ENCODE measurements at regions not wholly inside any gene's neighbourhood (a gene's known extent, or its start where the extent isn't known, plus 50 kb on each side); places are given as distances from the start of the nearest gene placed in this dataset.

- TF ChIP-seq POLR2A (IDR thresholded peaks at IDR 0.05): no peak
- TF ChIP-seq, protein P1, sequence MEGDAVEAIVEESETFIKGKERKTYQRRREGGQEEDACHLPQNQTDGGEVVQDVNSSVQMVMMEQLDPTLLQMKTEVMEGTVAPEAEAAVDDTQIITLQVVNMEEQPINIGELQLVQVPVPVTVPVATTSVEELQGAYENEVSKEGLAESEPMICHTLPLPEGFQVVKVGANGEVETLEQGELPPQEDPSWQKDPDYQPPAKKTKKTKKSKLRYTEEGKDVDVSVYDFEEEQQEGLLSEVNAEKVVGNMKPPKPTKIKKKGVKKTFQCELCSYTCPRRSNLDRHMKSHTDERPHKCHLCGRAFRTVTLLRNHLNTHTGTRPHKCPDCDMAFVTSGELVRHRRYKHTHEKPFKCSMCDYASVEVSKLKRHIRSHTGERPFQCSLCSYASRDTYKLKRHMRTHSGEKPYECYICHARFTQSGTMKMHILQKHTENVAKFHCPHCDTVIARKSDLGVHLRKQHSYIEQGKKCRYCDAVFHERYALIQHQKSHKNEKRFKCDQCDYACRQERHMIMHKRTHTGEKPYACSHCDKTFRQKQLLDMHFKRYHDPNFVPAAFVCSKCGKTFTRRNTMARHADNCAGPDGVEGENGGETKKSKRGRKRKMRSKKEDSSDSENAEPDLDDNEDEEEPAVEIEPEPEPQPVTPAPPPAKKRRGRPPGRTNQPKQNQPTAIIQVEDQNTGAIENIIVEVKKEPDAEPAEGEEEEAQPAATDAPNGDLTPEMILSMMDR (IDR thresholded peaks at IDR 0.05): no peak
These were observed 255.4 kb downstream of the OGFRL1 start for GRCh38 chr6:71544028-71544427.

All from uterus (tissue), 2 donors.